ENCODE measurements at regions not wholly inside any gene's neighbourhood (a gene's known extent, or its start where the extent isn't known, plus 50 kb on each side); places are given as distances from the start of the nearest gene placed in this dataset.

GRCh38 chr5:86129009-86129408 is 488.7 kb upstream of the COX7C start:
- DNase-seq (ENCODE audit: low read depth), result no peak
- TF ChIP-seq, protein P1, sequence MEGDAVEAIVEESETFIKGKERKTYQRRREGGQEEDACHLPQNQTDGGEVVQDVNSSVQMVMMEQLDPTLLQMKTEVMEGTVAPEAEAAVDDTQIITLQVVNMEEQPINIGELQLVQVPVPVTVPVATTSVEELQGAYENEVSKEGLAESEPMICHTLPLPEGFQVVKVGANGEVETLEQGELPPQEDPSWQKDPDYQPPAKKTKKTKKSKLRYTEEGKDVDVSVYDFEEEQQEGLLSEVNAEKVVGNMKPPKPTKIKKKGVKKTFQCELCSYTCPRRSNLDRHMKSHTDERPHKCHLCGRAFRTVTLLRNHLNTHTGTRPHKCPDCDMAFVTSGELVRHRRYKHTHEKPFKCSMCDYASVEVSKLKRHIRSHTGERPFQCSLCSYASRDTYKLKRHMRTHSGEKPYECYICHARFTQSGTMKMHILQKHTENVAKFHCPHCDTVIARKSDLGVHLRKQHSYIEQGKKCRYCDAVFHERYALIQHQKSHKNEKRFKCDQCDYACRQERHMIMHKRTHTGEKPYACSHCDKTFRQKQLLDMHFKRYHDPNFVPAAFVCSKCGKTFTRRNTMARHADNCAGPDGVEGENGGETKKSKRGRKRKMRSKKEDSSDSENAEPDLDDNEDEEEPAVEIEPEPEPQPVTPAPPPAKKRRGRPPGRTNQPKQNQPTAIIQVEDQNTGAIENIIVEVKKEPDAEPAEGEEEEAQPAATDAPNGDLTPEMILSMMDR (IDR thresholded peaks at IDR 0.05; ENCODE audit: insufficient read depth, low read length, severe bottlenecking), result no peak
- Histone ChIP-seq H3K27me3 (ENCODE audit: control insufficient read depth, insufficient read depth, low read length) (no peaks in the 10 kb centered on the region), H3K4me3 (ENCODE audit: low read depth, low read length) (no peak overlapping the region), H3K36me3 (ENCODE audit: control insufficient read depth, insufficient read depth, low read length) (no peaks in the 10 kb centered on the region)
- FAIRE-seq, result no peak

DNA sequence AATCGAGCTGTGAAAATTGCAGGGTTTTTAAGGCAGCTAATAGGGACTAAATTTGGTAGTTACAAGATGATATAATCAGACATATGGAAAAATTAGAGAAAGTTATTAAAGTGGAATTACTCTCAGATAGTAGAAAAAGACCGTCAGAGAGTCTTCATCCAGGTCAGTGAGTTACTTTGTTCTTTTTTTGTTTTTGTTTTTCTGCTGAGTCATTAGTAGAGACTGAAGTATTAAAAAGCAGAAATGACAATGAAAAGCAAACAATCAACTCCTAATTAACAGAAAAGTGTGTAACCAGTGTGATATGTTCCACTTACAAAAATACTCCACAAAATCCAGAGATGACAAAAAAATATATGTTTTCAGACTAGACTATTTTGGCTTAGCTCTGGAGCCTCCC is 480.4 kb upstream of the COX7C start:
- no peak for FAIRE-seq
- H3K27me3 ChIP-seq (ENCODE audit: control insufficient read depth, insufficient read depth, low read length), result no peaks in the 10 kb centered on the region
- DNase-seq (ENCODE audit: low read depth), result no peak
- TF ChIP-seq, protein P1 (IDR thresholded peaks at IDR 0.05; ENCODE audit: insufficient read depth, low read length, severe bottlenecking), result no peak
- H3K4me3 ChIP-seq (ENCODE audit: low read depth, low read length), result no peak overlapping the region
- H3K36me3 ChIP-seq (ENCODE audit: control insufficient read depth, insufficient read depth, low read length), result no peaks in the 10 kb centered on the region

GRCh38 chr5:86143837-86144236 is 473.9 kb upstream of the COX7C start:
- Histone ChIP-seq H3K36me3 (ENCODE audit: control insufficient read depth, insufficient read depth, low read length) (no peaks in the 10 kb centered on the region), H3K4me3 (ENCODE audit: low read depth, low read length) (no peak overlapping the region), H3K27me3 (ENCODE audit: control insufficient read depth, insufficient read depth, low read length) (no peaks in the 10 kb centered on the region)
- no peak for FAIRE-seq
- DNase-seq (ENCODE audit: low read depth), result no peak
- TF ChIP-seq, protein P1 (IDR thresholded peaks at IDR 0.05; ENCODE audit: insufficient read depth, low read length, severe bottlenecking), result no peak

DNA sequence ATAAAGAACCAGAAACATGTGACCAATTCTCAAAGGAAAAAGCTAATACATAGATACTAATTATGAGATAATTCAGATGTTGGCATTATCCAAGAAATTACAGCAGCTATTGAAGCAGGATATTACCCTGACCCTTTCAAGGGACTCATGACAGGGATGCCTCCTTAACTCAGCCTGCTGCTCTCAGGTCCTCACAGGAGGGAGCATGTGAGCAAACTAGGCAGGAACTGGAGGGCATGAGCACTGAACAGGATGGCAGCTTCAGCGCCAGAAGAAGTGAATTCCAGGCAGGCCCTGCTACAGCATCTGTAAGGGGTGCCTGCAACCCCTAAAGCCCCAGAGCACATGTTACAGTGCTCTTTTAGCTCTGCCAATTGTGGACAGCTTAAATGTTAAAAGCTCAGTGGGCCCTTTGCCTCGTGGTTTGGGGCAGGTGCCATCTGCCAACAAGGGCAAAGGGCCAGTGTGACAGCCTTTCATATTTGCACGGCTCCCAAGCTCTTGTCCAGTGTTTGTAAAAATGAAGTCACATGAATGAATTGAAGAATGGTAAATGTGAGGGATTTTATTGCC is 464.7 kb upstream of the COX7C start:
- FAIRE-seq (no peak), DNase-seq (ENCODE audit: low read depth) (no peak)
- TF ChIP-seq, protein P1 (IDR thresholded peaks at IDR 0.05; ENCODE audit: insufficient read depth, low read length, severe bottlenecking), result no peak
- no peaks in the 10 kb centered on the region for H3K36me3 ChIP-seq (ENCODE audit: control insufficient read depth, insufficient read depth, low read length)
- H3K4me3 ChIP-seq (ENCODE audit: low read depth, low read length), result no peak overlapping the region
- no peaks in the 10 kb centered on the region for H3K27me3 ChIP-seq (ENCODE audit: control insufficient read depth, insufficient read depth, low read length)

DNA sequence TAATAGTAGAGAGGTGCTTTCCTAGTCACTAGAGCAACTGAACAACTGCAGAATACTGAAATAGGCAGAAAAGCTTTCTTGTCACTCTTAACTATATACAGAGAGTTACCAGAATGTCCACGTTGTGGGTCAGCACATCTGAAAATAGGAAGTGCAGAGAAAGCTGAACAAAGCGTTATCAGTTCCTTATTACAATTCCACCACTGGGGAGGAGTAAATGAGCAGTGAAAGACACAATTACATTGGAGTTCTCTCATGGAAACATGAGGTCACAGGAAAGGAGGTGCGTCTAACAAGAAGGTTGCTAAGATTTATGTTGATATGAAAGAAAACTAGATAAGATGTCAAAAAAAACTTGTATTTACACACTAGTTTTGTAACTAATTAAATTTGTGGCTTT is 461.9 kb upstream of the COX7C start:
- DNase-seq (ENCODE audit: low read depth) (no peak), FAIRE-seq (no peak)
- TF ChIP-seq, protein P1 (IDR thresholded peaks at IDR 0.05; ENCODE audit: insufficient read depth, low read length, severe bottlenecking), result no peak
- H3K4me3 ChIP-seq (ENCODE audit: low read depth, low read length), result no peak overlapping the region
- H3K27me3 ChIP-seq (ENCODE audit: control insufficient read depth, insufficient read depth, low read length), result no peaks in the 10 kb centered on the region
- H3K36me3 ChIP-seq (ENCODE audit: control insufficient read depth, insufficient read depth, low read length), result no peaks in the 10 kb centered on the region

DNA sequence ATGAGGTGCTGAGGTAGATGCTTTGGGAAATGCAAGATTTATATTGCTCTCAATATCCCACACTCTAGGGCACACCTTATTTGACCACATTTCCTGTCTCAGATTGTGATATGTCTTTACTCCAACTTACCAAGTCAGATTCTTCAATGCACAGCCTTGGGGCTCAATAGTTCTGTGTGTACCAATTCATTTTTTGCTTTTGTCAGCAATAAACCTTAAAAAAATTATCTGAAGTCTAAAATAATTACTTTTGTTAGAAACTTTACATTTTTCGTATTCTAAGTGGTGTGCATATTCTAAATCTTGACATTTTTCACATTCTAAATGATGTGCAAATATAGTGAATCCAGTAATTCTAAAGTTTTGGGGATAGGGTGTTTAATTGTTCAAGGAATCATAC is 447.5 kb upstream of the COX7C start:
- H3K36me3 ChIP-seq (ENCODE audit: control insufficient read depth, insufficient read depth, low read length), result no peaks in the 10 kb centered on the region
- TF ChIP-seq, protein P1 (IDR thresholded peaks at IDR 0.05; ENCODE audit: insufficient read depth, low read length, severe bottlenecking), result no peak
- FAIRE-seq, result no peak
- no peaks in the 10 kb centered on the region for H3K27me3 ChIP-seq (ENCODE audit: control insufficient read depth, insufficient read depth, low read length)
- DNase-seq (ENCODE audit: low read depth), result no peak
- H3K4me3 ChIP-seq (ENCODE audit: low read depth, low read length), result no peak overlapping the region
